NCI-H748 (cell line): ENCODE measurements at regions not wholly inside any gene's neighbourhood (a gene's known extent, or its start where the extent isn't known, plus 50 kb on each side); places are given as distances from the start of the nearest gene placed in this dataset.
"Not testable (repeated sequence)": the region's sequence is repeated elsewhere in the genome, so short reads cannot be mapped to it uniquely, and the experiment has no call there.

Experiments
- DNase-seq: peaks from one replicate; lab custom pipeline; 2025; ENCODE audit not compliant: unreplicated experiment; lab: John Stamatoyannopoulos, UW

DNA sequence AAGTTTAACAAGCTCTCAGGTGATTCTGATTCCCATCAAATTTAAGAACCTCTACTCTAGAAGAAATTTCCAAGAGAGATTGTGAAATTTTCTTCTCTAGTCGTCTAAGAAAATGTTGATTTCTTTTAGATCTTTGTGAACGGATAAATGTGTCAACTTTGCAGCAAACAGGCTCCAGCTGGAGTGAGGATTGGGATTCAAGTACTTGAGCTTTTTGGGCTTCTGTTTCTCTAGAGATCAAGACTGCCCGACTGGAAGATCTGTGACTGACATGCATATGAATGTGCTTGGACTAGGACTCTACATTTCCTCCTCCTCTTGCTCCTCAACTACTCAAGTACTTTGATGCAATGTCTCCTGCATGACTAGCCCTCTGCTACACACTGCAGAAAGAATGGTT is 388.3 kb downstream of the TMEM38B start:
- no peak for DNase-seq

DNA sequence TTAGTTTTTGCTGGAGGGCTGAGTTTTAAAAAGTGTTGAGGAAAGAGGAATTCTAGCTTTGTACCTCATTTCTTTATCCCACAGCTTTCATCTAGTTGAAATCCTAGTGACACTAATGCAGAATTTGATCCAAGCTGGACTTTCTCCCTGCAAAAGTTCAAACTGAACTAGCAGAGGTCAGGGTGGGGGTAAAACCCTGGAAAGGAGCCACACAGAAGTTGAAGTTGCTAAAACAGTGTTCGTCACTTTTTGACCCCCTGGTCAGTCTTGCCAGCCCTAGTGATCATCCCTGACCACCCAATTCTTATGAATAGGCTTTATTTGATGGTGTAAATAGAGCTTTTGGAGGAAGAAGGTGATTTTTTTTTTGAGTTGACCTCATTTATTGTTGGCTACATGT is 390.4 kb downstream of the TMEM38B start:
- DNase-seq = no peak

DNA sequence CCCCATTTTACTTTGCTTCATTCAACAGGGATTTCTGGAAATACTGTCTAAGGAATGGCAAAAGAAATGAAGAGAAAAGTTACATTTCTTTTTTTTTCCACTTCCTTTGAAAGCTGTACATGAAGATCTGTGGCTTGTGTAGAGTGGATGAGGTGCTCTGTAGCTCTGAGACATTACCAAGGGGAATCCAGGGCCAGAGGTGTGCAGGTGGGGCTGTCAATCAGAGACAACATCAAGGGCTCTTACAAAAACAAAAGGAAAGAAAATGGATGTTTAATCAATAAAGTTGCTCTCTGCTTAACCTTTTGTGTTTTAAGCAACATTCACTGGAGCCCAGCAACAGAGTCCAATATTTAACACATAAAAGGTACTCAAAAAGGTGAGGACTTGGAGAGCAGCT is 391.1 kb downstream of the TMEM38B start:
- DNase-seq = no peak

DNA sequence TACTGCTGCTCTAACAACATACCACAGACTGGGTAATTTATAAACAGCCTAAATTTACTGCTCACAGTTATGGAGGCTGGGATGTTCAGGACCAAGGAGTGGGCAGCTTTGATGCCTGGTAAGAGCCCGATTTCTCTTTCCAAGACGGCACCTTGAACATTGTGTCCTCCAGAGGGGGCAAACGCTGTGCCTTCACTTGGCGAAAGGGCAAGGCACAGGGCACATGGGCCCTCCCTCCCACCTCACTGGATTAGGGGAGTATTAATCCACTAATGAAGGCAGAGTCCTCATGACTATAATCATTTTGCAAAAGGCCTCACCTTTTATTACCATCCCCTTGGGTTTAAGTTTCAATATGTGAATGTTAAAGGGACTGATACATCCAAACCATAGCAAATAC is 397.7 kb downstream of the TMEM38B start:
- no peak for DNase-seq

DNA sequence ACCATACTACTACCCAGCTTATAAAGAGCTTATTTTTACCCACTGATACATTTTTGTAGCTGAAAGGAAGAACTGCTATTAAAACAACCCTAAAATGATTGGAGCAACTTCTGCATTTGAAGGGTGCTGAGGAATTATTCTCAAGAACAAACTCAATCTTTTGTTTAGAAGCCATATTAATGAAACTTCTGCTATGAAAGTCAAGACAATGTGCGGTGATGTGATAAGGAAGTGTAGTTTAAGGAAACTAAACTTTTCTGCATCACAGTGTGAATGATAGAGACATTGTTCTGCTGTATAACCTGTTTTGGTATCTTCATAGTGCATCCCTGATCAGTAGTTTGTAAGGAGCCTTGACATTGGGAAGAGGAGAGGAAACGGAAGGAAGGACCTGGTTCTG is 408.5 kb downstream of the TMEM38B start:
- DNase-seq = no peak

DNA sequence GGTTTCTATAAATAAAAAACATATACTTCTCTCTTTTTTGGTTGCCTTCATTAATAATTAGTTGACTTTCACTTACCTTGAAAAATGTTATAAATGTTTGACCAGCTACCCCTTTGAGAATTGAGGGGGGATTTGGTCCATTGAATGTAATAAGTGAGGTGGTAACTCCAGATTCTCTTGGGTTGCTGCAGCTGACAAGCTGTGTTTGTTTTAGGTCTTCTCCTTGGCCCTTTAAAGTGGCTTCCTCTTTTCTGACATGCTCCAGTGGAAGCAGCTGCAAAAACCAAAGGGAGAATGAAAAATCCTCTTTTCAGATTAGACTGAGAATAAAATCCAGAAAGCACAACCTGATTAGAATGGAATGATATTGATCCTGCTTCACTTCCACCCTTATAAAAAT is 410.5 kb downstream of the TMEM38B start:
- DNase-seq = no peak

DNA sequence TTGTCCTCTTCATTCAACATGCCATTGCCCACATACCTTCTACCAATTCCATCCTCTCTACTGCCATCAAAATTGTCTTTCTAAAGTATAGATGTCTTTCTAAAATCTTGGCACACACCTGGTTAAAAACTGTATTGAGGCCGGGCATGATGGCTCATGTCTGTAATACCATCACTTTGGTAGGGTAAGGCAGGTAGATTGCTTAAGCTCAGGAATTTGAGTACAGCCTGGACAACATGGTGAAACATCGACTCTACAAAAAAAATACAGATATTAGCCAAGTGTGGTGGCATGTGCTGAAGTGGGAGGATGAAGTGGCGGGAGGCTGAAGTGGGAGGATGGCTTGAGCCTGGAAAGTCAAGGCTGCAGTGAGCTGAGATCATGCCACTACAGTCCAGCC is 412.1 kb downstream of the TMEM38B start:
- DNase-seq = no peak

- DNase-seq = no peak
Observed at GRCh38 chr9:106107716-106108115, 413.4 kb downstream of the TMEM38B start.

- not testable (repeated sequence) for DNase-seq
Observed at GRCh38 chr9:106109706-106110105, 415.4 kb downstream of the TMEM38B start.

DNA sequence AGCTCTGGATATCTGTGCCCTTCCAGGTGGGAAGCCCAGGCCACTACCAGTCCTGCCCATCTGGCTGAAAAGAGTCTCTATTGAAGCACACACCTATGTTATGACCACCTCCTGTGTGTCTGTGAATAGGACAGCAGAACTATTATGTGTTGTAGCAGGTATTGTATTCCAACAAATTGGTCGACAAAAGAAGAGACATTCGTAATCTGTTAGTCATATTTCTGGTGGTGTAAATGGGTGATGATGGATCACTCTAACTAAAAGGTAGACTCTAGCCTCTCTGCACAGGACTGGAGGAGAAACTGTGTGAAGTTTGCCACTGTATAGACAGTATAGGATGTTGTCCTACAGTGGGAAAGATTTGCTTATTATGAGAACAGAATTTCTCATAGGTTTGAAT is 416.1 kb downstream of the TMEM38B start:
- peak; percentile 83 for DNase-seq

- DNase-seq = peak; percentile 89
Observed at GRCh38 chr9:106111039-106111730, 416.8 kb downstream of the TMEM38B start.

DNA sequence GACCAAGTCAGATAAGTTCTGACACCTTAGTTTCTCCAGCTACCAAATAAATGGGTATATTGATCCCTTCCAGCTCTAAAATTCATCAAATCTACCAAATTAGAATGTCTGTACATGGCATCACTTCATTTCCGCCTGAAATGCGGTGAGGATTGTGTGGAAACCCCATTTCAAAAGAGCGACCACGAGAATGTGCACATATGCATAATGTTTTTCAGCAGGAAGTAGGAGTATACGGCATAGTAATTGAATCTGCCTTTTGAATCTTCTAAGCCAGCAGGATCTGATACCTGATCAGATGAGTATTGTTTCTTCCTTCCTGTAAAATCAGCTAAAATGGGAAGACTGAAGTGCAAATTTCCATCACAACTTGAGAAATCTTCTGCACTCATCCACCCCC is 418.6 kb downstream of the TMEM38B start:
- no peak for DNase-seq

GRCh38 chr9:106119176-106119575 is 424.8 kb downstream of the TMEM38B start:
- DNase-seq = no peak

- DNase-seq = no peak
Observed at GRCh38 chr9:106120071-106120470, 425.7 kb downstream of the TMEM38B start.

- DNase-seq = no peak
Observed at GRCh38 chr9:106127776-106128175, 433.4 kb downstream of the TMEM38B start.

- no peak for DNase-seq
Observed at GRCh38 chr9:106130374-106130773, 436.0 kb downstream of the TMEM38B start.

DNA sequence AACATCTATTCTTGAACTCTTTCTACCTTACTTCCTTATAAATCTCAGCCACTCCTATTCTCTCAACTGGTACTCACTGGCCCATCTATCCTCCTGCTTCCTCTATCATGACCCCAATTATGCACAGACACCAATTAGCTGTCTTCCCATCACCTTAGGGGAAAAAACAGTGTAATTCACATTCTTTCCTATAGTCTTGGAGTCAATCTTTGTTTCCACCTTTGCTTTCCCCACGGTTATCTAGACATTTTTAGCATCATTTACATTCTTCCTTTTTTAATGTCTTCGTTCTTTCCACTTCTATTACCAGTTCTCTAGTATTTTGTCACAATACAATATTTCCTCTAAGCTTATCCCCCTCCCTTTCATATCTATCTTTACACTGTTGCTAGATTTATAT is 449.4 kb downstream of the TMEM38B start:
- no peak for DNase-seq

- DNase-seq = no peak
Observed at GRCh38 chr9:106146066-106146840, 451.9 kb downstream of the TMEM38B start.

GRCh38 chr9:106146886-106147285 is 452.5 kb downstream of the TMEM38B start:
- DNase-seq = no peak

GRCh38 chr9:106149956-106150355 is 455.6 kb downstream of the TMEM38B start:
- DNase-seq = no peak

- DNase-seq = no peak
Observed at GRCh38 chr9:106156465-106156864, 462.1 kb downstream of the TMEM38B start.

DNA sequence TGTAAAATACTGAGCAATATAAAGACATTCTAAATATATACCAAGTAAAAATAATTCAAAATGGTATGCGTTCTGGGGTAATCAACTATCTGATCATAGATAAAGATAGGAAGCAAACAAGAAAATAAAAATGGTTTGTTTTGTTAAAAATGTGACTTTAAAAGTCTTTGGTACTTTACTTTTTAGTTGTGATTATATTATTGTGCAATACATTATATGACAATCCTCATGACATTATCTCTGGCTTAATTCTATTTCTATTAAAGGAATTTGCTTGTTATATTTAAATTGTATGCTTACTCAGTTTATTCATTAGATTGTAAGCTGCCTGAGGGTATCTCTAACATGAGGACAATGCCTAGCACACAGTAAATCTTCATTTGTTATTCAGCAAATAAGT is 477.9 kb downstream of the TMEM38B start:
- DNase-seq = no peak

- DNase-seq = no peak
Observed at GRCh38 chr9:106174346-106174745, 480.0 kb downstream of the TMEM38B start.
